Activated naive CD4-positive, alpha-beta T cell treated with Interleukin-2 at 50 U/mL for 16 hours (primary cell): ENCODE measurements at regions not wholly inside any gene's neighbourhood (a gene's known extent, or its start where the extent isn't known, plus 50 kb on each side); places are given as distances from the start of the nearest gene placed in this dataset.

ENCODE experiments used
- DNase-seq: peaks from one replicate; pipeline ENCODE4 v3.0.0-alpha.2; 2020

GRCh38 chr5:74279244-74279643 is 361.3 kb downstream of the ENC1 start:
- DNase-seq: no peak

DNA sequence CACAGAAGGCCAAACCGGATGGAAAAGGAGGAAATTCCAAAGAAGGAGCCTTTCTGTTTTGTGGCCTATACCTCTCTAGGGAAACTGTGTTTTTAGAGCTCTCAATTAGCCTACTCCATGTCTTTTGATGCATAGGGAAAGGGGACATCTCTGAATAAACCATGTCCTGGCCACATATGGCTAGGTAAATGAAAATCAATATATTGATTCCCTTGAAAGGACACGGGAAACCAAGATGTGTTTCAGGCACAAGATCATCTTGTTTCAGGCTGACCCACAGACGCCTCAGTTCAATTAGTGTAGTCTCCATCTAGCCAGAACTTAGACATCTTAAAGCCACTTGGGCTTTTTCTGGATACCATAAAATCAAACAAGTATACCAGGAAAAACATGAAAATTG is 363.1 kb downstream of the ENC1 start:
- DNase-seq: no peak

DNA sequence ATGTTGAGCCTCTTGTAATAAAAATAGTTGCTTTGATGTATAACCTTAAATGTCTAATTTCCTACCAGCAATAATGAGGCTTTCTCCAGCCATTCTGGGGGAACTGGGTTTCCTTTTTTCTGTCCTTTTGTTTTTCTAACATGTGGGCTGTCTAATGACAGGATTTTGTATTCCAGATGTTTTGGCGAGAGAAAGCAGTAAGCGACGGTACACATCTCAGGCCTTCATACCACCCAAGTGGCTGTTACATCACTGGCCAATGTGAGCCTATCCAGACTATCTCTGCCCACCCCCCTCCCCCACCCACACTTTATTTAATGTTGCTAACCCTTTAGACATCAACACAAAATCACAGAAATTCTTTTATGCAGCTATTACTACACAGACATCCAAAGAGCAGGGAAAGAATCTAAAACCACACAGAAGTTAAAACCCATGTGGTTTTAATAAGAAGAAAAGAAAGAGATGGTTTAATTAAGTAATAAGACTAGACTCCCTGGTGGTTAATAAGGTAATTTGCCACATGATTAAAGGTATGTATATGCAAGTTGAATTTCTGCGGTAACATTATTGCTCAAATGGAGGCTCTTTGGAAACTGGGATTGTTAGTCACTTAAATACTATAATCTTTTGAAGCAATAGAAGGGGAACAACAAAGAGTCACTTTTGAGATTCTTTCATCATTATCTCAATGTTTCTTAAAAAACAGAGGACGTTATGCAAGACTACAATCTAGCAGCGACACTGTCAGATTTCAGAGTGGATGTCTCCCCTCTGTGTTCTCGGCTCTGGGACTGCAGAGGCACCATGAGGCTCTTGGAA is 365.1 kb downstream of the ENC1 start:
- no peak for DNase-seq

GRCh38 chr5:74274326-74274725 is 366.2 kb downstream of the ENC1 start:
- no peak for DNase-seq

DNA sequence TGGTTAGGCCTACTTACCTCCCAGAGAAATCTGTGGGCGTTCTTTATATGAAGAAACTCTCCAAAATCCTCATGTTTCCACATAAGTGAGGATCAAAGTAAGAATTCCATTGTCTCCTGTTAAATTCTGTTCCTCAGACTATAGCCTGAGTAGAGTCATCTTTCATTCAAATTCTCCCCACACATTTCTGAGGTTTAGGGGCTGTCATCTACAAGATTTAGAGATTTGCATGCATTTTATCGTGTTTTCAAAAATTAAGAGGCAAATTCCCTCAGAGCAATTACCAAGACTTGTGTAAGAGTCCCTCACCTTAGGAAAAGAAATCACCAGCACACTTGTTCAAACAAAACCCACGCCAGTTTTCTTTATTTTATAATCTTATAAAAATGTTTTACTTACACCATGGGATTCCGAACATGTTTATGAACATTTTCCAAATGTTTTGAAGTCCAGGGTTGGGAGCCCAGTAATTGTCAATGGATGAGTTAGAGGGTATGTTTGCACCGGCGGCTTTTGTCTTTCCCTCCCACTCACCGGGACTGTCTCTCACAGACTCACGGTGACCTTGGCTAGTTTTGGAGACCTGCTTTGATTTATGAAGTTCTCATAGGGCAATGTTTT is 367.6 kb downstream of the ENC1 start:
- DNase-seq: no peak

DNA sequence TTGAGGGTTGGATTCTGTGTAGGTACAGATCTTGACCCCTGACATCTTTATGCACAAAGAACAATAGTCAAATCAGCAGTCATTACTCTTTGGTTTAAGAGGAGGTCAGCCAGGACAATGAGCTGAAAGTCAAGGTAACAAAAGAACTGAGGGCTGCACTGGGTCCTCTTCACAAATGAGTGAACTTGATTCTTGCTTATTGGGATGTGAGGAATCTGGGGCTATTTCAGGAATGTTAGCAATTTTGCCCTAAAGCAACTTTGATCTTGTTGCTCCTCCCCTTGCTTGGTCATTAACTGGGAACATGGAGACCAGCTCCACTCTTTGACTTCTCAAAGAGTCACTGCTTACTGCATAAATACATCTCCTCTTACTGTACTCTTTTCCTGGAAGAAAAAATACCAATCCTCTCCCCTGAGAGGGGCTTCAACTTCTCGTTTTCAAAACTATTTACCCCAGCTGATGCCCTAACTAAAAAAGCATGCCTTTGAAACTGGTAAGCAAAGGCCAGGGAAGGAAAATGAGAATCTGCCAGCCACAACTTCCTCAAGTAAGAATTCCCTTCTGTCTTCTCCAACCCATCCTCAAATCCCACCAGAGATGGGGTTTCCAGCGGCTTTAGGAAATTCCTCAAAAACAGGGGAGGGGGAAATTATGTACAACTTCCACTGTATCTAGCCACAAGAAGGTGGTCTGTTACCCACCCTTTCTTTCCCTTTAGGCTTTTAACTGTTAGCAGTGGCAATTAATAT is 368.3 kb downstream of the ENC1 start:
- DNase-seq: no peak

GRCh38 chr5:74268297-74268696 is 372.2 kb downstream of the ENC1 start:
- no peak for DNase-seq

DNA sequence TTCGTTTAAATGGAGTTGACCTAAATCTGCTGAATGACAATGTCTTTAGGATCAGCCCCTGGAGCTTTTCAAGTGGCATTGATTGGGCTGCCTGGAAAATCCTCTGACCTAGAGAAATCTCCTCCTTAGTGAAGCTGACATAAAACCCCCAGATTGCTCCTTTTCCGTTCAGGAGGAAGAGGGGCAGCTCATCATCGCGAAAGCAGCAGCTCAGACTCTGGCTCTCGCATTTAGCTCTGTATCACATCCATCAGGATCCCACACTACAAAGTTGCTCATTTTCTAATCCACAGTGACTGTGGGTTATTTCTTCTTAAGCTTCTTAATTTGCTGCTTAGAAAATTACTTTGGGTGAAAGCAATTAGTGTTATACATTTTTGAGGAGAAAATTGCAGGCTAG is 373.7 kb downstream of the ENC1 start:
- no peak for DNase-seq

- no peak for DNase-seq
Observed at GRCh38 chr5:74266132-74266531, 374.4 kb downstream of the ENC1 start.

DNA sequence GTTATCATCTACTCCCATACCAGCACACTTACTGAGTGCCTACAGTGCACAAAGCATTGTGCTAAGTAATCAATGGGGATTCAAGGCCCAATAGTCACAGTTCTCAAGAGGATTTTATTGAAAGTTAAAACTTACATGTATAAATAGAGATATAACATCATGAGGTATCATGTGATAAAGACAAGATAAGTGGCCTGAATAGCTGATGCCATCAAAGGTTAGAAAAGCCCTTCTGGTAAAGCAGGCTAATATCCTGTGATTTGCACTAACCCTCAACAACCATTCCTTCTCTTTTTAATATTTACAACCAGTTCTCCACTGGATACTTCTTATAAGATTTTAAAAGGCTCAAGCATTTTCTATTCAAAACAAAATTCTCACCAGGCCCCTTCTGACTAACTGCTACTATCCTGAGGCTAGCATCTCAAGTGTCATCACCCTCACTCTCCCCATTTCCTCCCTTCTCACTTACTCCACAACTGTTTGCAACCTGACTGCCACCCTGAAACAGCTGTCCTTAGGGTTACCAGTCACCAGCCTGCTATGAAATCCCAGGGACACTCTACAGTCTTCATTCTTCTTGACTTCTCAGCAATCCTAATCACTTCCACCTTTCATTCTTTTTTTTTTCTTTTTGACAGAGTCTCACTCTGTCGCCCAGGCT is 377.9 kb downstream of the ENC1 start:
- no peak for DNase-seq

GRCh38 chr5:74261866-74262265 is 378.7 kb downstream of the ENC1 start:
- no peak for DNase-seq

DNA sequence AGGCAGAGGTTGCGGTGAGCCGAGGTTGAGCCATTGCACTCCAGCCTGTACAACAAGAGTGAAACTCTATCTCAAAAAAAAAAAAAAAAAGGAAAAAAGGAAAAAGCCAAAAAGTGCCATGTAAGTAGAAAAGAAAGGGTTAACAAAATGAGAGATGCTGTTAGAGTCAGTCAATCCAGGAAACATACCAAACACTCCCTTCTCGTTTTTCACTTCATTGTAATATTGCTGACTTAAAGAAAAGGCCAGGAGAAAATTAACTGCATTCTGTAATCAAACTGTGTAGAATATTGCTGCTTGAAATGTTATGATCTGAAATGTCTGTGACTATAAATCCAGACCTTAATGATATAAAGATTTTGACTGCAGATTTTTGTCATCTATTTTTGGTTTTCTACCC is 379.1 kb downstream of the ENC1 start:
- no peak for DNase-seq

DNA sequence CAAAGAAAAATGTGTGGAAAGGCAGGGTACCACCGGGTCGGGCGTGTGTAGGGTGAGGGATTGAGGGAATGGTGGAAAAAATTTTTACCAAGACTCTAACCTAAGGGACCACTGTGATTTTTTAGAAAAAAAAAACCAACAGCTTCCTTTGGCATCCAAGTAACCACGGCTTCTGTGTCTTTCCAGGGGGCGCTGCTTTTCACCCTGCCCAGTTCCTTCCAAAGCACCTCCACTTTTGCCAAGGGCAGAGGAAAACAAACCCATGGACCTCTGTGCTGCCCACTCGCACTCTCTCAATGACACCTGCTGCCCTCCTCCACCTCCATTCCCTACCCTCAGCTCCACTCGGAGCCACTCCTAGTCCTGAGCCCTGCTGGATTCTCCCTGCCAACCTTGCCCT is 381.0 kb downstream of the ENC1 start:
- no peak for DNase-seq

- DNase-seq: no peak
Observed at GRCh38 chr5:74258314-74258665, 382.2 kb downstream of the ENC1 start.

- no peak for DNase-seq
Observed at GRCh38 chr5:74257645-74258313, 382.7 kb downstream of the ENC1 start.

DNA sequence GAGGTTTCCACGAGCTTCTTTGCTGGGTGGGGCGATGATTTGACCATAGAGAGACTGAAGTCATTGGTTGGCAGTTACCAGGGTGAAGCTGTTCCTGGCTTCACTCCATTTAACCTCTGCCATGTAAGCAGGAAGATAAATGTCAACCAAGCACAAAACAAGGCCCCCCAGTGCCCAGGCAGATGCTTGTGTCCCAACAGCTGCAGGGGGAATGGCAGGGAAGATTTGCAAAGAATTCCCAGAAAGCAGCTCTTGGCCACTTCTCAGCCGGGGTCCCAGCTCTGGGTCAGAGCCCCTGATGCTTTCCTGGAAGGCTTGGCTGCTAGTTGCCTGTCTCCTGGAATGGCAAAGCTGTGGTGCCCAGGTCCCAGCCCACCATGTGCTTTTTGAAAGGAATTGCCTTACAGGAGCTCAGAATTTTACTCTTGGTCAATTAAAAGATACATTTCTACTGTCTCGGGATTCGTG is 383.4 kb downstream of the ENC1 start:
- no peak for DNase-seq

- no peak for DNase-seq
Observed at GRCh38 chr5:74255692-74256392, 384.7 kb downstream of the ENC1 start.

DNA sequence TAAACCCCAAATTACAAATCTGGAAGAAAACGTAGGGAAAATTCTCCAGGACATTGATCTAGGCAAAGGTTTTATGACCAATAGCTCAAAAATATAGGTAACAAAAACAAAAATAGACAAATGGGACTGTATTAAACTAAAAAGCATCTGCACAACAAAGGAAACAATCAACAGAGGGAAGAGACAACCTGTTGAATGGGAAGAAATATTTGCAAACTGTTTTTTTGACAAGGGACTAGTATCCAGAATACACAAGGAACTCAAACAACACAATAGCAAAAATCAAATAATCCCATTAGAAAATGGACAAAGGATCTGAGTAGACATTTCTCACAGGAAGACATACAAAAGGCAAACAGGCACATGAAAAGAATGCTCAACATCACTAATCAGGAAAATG is 386.3 kb downstream of the ENC1 start:
- no peak for DNase-seq

- DNase-seq: no peak
Observed at GRCh38 chr5:74252044-74252443, 388.5 kb downstream of the ENC1 start.

- no peak for DNase-seq
Observed at GRCh38 chr5:74251141-74252035, 389.1 kb downstream of the ENC1 start.
